ENCODE measurements at regions not wholly inside any gene's neighbourhood (a gene's known extent, or its start where the extent isn't known, plus 50 kb on each side); places are given as distances from the start of the nearest gene placed in this dataset.
"Not testable (repeated sequence)": the region's sequence is repeated elsewhere in the genome, so short reads cannot be mapped to it uniquely, and the experiment has no call there.

- no peak for DNase-seq
- TF ChIP-seq CTCF (IDR thresholded peaks at IDR 0.05; ENCODE audit: low read depth, low read length), result no peak
- no peak overlapping the region for H3K4me3 ChIP-seq (ENCODE audit: low read depth, low read length)
- H3K36me3 ChIP-seq, result no peaks in the 10 kb centered on the region
- H3K27me3 ChIP-seq, result no peaks in the 10 kb centered on the region
- no peaks in the 10 kb centered on the region for H3K4me1 ChIP-seq
- no peaks in the 10 kb centered on the region; the same call in 1 of the 2 replicates for H3K9me3 ChIP-seq
Observed at GRCh38 chr5:8729437-8729836, 816.4 kb downstream of the SEMA5A start.

GRCh38 chr5:8730194-8730593 is 815.7 kb downstream of the SEMA5A start:
- Histone ChIP-seq H3K9me3 (no peaks in the 10 kb centered on the region; the same call in 1 of the 2 replicates), H3K36me3 (no peaks in the 10 kb centered on the region), H3K4me3 (ENCODE audit: low read depth, low read length) (no peak overlapping the region), H3K4me1 (no peaks in the 10 kb centered on the region), H3K27me3 (no peaks in the 10 kb centered on the region)
- DNase-seq, result no peak
- TF ChIP-seq CTCF (IDR thresholded peaks at IDR 0.05; ENCODE audit: low read depth, low read length), result no peak

- not testable (repeated sequence) for DNase-seq; H3K27me3 ChIP-seq; H3K4me1 ChIP-seq; H3K4me3 ChIP-seq (ENCODE audit: low read depth, low read length); H3K9me3 ChIP-seq; H3K36me3 ChIP-seq
Observed at GRCh38 chr5:8731110-8731509, 814.8 kb downstream of the SEMA5A start.

- no peaks in the 10 kb centered on the region for H3K9me3 ChIP-seq
- DNase-seq, result no peak
- TF ChIP-seq CTCF (IDR thresholded peaks at IDR 0.05; ENCODE audit: low read depth, low read length), result no peak
Observed at GRCh38 chr5:8740595-8740994, 805.3 kb downstream of the SEMA5A start.

GRCh38 chr5:8749556-8749955 is 796.3 kb downstream of the SEMA5A start:
- DNase-seq, result no peak
- H3K36me3 ChIP-seq, result no peaks in the 10 kb centered on the region
- H3K4me3 ChIP-seq (ENCODE audit: low read depth, low read length), result no peak overlapping the region
- H3K4me1 ChIP-seq, result no peaks in the 10 kb centered on the region
- H3K9me3 ChIP-seq, result no peaks in the 10 kb centered on the region
- no peak for TF ChIP-seq CTCF (IDR thresholded peaks at IDR 0.05; ENCODE audit: low read depth, low read length)
- H3K27me3 ChIP-seq, result no peaks in the 10 kb centered on the region

More at GRCh38 chr5:8740595-8740994, 805.3 kb downstream of the SEMA5A start:
- H3K4me1 ChIP-seq, result no peaks in the 10 kb centered on the region
- H3K4me3 ChIP-seq (ENCODE audit: low read depth, low read length), result no peak overlapping the region
- no peaks in the 10 kb centered on the region for H3K27me3 ChIP-seq
- H3K36me3 ChIP-seq, result no peaks in the 10 kb centered on the region

GRCh38 chr5:8750100-8750499 is 795.8 kb downstream of the SEMA5A start:
- Histone ChIP-seq H3K4me3 (ENCODE audit: low read depth, low read length) (no peak overlapping the region), H3K27me3 (no peaks in the 10 kb centered on the region), H3K36me3 (no peaks in the 10 kb centered on the region), H3K4me1 (no peaks in the 10 kb centered on the region), H3K9me3 (no peaks in the 10 kb centered on the region)
- no peak for DNase-seq
- no peak for TF ChIP-seq CTCF (IDR thresholded peaks at IDR 0.05; ENCODE audit: low read depth, low read length)

- no peak overlapping the region for H3K4me3 ChIP-seq (ENCODE audit: low read depth, low read length)
- no peaks in the 10 kb centered on the region for H3K4me1 ChIP-seq
- H3K27me3 ChIP-seq, result no peaks in the 10 kb centered on the region
- H3K36me3 ChIP-seq, result no peaks in the 10 kb centered on the region
- DNase-seq, result no peak
- H3K9me3 ChIP-seq, result no peaks in the 10 kb centered on the region
- TF ChIP-seq CTCF (IDR thresholded peaks at IDR 0.05; ENCODE audit: low read depth, low read length), result no peak
Observed at GRCh38 chr5:8751971-8752370, 793.9 kb downstream of the SEMA5A start.
